GM21528 (cell line): ENCODE measurements at regions not wholly inside any gene's neighbourhood (a gene's known extent, or its start where the extent isn't known, plus 50 kb on each side); places are given as distances from the start of the nearest gene placed in this dataset.

ENCODE experiments used
- ATAC-seq: cut with Tn5 transposase; IDR thresholded peaks from one replicate; pipeline ENCODE4 v1.9.1; 2021; ENCODE audit warnings: mild to moderate bottlenecking, moderate library complexity; ENCODE audit not compliant: unreplicated experiment, low FRiP score

DNA sequence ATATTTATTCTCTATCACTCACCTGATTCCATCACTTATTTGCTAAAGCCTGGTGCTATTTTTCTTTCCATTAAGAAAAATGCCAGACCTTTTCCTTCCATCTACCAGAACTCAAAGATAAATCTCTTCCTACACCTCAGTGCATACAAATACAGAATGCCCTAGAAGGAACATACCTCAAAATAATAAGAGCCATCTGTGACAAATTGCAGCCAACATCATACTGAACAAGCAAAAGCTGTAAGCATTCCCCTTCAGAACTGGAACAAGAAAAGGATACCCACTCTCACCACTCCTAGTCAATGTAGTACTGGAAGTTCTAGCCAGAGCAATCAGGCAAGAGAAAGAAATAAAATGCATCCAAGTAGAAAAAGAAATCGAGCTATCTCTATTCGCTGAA is 315.9 kb upstream of the UBE2E3 start:
- no peak for ATAC-seq

DNA sequence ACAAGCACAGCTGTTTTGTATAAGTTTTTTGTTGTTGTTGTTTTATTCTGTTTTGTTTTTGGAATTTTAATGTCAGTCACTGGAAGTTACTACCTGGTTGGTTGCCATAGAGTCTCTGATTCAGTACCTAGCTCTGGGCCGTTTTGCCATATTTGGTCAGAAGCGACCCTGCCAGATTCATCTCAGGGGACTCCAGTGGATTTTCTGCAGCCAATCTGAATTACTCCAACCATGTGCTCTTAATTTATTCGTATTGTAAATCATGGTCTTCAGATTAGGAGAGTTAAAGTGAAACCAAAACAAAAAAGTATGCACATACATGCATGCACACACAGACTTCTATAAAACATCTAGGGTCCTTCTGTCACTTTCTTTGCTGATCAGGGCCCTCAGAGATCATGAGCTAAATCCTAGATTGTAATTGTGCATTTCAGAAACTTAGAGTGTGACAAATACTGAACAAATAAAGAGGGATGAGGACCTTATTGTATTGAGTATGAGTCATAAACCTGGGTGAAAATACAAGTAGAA is 317.4 kb upstream of the UBE2E3 start:
- ATAC-seq, result no peak

DNA sequence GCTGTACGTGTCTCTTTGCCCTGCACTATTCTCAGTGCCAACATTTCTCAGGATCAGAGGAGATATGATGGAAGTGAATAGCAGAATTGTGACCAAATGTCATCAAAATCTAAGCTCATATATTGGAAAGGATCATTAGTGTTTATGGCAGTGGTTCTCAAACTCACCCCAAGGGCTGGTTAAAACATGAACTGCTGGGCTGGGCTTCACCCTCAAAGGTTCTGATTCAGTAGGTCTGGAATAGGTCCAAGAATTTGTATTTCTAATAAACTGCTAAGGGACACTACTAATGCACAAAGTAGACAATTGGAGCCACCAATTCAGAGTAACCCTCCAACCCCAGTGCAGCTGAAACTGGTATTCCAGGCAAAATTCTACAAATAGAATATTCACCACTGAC is 317.9 kb upstream of the UBE2E3 start:
- ATAC-seq, result no peak

DNA sequence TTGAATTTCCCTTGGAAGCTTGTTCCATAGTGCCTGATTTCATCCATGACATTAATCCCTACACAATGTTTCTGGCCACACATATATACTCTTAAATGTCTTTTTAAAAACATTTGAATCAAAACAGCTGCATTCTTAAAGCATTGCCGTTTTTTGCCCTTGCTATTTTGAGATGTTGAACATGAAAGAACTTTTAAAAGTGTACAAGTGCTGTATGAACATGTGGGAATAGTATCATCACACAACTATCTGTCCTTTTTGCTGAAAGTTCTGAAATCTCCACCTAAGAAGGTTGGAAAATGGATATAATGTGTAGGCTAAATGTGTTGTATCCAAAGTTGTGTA is 318.7 kb upstream of the UBE2E3 start:
- ATAC-seq, result no peak

DNA sequence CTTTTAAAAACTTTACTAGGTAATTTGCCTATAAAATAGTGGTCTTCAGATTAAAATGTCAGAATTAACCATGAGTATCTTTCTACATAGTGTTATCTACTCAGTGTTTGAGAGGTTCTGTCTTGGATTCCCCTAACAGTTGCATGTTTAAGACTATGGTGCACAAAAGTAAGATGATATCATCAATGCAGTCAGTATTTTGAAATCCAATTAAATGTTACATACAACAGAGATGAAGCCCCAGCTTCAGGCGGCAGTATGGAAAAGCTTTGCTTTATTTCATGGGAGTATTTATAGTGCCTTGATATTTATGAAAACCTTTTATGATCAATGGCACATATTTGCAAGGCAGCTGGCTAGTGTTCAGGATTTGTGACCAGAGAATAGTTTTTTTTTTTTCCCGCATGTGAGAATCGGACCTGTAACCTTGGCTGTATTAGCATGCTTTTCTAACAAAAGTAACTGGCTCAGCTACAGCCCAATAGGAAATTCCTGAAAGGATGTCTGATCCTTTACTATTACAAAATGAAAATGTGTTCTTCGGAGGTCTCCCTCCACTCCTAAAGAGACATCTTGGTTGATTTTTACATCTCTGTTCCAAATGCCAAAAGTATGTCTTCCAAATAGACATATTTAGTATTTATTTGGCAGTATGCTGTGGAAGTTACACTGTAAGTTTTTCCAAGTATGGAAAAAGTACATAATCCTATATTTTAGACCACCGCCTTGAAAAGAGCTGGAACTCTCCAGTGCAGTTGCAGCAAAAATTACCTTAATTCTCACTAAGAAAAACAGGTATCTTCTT is 319.3 kb upstream of the UBE2E3 start:
- no peak for ATAC-seq

DNA sequence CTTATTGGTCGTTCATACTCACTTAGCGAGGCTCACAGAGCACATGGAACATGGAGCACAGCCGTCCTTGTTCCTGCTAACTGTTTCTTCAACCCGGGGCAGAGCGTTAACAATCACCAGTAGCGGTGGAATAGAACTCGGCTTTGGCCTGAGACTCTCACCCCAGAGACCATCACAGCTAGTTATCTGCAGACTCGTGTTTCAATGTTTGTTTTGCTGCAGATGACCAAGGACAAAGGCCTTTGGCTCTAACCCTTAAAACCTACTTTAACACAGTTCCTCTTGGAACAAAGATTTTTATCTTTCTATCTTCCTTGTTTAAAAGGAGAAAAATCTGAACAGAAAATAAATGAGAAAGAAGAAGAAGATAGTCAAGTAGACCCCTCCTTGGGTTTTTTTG is 320.2 kb upstream of the UBE2E3 start:
- no peak for ATAC-seq

DNA sequence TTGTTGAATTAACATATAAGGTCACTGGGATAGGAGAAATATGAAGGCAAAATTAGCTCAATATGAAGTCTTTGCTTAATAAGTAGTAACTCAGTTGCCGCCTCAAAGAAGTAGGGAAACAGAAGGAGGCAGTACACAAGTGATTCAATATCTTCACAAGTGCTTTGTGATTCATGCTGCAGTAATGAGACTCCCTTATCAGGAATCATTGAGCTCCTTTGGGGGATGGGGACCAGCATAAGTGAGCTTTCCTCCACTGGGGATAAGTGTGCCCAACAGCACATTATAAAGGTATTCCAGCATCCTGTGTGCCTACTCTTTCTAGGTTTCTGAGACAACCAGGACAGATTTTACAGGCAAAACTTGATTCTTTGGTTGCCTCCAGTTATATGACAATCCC is 323.4 kb upstream of the UBE2E3 start:
- ATAC-seq, result no peak

DNA sequence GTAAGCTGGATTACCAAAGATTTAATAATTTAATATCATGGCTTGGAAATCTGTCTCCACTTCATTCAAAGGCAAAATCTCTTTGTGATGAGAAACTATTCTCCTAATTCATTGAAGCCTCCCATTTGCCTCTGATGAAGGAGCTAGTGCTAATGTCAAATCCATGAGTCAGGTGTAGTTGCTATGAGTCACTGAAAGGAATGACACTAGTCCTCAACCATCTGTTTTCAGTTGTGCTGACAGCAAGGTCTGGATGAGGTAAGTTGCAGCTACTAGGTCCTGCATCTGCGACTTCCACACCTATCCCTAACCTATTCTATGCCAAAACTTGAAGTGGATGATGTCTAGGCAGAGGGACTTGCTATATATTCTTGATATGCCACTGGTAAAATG is 324.0 kb upstream of the UBE2E3 start:
- no peak for ATAC-seq

DNA sequence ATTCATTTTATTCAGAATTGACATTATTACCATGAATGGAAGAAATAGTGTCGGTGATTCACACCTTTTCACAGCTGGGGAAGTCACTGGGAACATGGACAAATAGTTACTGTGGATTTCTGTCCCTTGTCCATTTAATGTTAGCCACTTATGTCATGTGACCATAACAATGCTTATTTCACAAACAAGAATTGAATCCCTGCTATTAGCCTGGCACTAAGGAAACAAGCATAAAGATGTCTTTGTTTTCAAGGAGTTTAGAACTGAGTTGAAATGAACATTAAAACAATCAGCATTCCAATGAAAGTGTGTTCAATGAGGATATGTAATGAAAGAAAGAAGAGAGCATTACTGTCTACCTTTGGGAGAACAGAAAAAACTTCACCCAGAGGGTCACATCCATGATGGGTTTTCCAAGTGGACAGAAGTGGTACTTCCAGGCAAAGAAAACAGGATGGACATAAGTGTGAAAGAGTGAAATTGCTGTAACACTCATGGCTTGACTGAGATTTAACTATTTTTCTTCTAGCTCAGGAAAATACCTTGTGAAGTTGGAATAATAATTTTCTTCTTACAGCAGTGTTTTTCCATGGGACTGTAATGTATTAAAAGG is 324.5 kb upstream of the UBE2E3 start:
- no peak for ATAC-seq

DNA sequence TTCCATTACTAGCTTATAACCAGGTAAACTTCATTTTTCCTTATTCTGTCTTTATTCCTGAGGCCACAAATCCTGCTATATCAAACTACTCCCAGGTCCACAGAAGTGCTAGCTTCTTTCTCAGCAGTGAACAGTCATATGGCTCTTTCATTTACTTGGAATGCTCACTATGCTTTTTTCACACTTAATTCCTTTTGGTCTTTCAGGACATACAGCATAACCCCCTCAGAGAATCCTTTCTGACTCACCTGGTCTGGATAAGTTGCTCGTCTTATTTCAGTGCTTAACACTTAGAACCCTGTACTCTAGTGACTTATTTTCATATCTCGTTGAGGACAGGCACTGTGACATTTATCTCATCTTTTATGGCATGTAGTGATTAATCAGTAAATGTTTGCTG is 325.0 kb upstream of the UBE2E3 start:
- no peak for ATAC-seq

DNA sequence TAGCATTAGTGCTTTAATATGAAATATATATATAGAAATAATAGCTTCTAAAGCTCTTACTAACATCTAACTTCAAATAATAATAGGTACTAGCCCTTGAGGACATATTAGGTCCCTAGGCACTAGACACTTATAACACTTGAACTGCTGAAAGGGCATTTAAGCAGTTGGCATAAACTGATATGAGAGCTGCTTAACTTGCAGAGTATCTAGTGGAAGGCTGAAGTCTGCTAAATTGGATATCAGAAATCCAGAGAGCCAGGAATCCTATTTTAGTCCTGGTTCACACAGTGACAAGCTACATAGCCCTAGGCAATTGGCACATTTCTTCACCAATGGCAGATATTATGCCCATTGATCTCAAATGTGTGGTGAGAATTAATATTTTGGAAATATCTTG is 326.9 kb upstream of the UBE2E3 start:
- no peak for ATAC-seq

DNA sequence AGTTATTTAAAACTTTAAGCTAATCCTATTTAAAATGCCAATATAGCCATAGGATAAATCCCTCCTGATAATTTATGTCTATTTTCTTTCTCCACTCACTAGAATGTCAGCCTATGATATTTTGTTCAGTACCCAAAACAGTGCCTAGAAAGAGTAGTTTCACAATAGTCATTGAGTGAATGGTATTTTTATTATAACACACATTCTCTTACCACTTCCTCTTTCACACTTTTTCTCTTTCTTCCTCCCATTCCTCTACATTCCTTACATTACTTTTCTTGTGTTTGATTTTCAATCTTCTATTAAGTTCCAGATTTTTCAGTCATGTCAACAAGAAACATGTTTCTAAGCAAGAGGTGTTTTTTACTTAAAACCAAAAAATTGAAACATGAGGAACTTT is 327.6 kb upstream of the UBE2E3 start:
- ATAC-seq, result no peak

DNA sequence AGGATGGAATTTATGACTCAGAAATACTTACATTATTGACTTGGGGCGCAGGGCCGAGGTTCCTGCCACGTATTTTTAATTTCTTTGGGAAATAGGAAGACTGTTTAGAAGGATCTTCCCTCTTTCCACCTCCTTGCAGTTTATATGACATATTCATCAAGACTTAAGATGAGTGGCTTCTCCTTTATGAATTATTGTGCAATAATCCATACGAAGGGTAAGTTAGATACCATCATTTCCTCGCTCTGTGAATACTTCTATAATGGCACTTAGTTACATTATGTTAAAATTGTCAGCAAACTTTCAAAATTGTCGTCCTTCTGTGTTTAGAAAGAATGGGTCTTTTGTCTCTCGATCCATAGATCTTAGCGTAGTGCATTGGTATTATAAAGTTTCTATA is 328.8 kb upstream of the UBE2E3 start:
- ATAC-seq, result no peak

DNA sequence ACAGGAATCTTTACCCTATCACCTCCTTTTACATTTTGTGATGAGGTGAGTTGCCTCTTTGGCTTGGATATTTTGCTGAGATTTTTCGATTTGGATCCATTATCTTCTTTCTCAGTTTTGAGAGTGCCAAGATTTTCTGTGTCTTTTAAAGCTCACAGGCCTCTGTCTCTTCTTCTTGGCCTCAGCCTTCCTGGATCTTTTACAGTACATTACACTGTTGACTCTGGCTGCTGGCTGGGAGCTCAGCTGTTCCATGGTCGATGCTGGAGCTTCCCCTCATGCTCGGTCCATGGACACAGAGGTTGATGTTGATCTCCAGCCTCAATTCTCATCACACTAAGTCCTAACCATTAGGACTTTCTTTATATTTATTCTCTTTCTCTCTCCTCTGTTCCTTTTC is 332.8 kb upstream of the UBE2E3 start:
- ATAC-seq, result no peak

DNA sequence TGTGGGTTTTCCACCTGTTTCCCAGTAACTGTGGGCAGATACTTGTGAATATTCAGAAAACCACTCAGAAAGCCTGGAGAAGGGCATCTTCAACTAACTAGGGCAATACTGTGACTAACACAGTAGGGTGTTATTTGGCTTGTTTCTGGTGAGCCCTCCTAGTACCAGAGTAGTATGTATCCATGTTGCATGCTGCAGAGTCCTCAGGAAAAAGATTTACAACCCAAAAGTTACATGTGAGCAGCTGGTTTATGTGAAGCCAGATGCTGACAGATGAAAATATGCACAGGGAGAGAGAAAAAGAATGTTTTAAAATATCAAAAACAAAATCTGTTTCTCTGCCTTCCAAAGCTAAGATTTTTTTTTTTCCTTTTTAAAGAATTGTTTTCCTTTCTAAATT is 333.2 kb upstream of the UBE2E3 start:
- ATAC-seq, result no peak

DNA sequence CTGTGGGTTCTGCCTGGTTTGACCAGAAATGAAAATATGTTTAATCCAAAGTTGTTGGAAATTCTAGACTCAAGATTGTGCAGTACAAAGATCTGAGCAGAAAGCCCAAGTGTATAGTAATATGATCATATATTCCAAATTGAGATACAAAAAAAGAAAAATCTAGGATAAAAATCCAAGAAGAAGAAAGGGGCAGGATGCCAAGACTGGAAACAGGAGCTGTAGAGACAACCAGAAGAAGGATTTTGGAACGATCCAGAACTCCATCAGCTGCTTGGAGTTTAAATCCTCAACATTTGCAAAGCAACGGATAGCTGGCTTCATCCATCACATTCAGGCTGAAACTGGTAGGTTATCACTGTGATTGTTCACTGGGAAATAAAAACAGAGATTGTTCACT is 333.6 kb upstream of the UBE2E3 start:
- ATAC-seq, result no peak

DNA sequence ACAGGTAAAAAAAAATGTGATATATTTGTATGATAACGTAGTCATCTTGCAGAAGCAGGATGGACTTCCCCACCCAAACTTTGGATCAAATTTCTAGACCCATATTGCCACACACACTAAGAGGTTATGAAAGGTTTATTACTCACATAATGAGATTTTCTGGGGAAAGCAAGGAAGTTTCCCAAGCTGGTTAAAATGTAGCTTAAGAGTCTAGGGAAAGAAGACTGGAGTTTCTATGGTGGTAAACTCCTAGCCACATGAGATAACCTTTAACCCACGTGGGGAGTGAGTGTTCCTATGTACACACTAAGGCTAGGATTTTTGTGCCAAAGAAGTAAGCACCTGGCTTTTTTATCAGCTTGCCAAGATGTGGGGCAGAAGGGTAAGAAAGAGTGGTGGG is 335.7 kb upstream of the UBE2E3 start:
- ATAC-seq, result no peak

DNA sequence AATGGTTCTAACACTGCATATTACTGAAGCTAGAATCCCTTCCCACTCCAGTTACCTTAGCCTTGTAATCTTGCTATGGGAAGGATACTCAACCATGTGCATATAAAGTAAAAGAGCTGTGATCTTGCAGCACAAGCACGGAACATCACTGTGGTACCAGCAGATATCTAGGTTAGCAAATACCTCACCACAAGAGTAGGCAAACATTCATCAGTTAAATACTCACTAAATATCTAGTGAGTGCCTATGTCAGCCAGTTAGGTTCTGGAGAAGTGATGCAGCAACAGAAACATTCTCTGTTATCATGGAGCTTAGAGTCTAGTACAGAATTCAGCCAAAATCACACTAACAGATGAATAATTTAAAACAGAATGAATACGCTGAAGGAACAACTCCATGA is 349.6 kb upstream of the UBE2E3 start:
- no peak for ATAC-seq

DNA sequence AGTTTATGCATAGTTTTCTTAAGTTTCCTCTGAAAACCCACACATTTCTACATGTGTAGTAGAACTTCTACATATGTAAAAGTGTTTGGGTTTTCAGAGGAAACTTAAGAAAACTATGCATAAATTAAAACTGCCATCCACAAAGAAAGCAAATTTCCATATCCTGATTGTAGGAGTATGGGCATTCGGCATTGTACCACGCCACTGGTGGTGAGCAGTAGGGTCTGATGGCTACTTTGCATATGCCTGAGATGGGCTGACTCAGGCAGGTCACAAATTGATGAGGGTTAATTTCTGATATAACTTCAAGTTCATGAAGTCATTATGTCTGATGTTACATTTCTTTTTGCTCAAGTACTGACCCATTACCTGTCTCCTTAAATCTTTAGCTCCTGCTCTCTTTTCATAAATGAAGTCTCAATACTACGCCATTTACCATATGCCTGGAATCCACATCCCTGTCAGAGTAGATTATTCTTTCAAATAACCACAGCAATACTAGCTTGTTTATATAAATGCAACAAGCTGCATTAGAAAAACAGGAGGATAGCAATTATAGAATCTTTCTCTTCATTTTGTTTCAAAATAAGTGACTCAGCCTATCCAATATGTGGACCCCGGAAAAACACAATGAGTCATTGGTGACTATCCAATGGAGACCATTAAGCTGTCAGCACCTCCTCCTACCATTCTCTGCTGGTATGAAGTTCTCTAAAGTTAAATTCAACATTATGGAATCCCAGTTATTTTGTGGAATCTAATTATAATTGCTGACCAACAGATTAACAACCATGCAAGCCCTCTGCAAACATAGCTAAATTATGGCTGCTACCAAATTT is 355.2 kb upstream of the UBE2E3 start:
- ATAC-seq, result no peak

DNA sequence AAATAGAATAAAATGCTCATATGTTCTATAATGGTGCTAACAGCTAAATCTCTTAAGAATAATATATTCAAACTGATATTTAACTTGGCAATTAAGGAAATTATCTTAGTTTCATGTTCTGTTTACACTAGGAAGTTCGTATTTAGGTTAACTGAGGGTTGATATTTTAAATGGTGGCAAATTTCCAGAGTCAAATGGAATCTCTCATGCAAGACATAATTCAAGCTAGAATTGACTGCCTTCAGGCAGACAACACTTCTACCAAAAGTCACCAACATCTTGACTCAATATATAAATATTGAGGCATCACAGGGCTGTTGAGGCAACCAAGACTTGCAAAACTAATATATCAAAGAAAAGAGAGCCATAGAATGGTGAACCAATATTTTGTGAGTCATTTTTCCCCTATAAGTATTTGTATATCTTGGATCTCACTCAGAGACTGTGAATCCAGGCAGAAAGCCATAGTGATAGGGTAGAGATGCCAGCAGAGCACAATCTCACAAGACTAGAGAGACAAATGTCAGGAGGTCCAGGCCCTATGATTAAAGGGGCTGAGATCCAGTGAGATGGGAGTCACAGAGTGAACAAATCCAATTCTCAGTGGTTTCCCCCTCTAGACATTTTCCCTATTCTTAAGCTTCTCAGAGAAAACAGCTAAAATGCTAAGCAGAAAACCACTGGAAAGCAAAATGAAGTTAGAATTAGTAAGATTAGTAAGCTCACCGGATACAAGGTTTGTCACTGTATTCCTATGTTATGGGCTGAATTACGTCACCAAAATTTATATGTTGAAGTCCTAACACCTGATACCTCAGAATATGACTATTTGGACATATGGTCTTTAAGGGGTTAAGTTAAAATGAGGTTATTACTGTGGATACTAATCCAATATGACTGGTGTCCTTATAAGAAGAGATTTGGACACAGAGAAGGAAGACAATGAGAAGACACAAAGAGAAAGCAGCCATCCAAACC is 358.2 kb upstream of the UBE2E3 start:
- no peak for ATAC-seq
